PC-9 (cell line): ENCODE measurements at regions not wholly inside any gene's neighbourhood (a gene's known extent, or its start where the extent isn't known, plus 50 kb on each side); places are given as distances from the start of the nearest gene placed in this dataset.
"Not testable (repeated sequence)": the region's sequence is repeated elsewhere in the genome, so short reads cannot be mapped to it uniquely, and the experiment has no call there.

ENCODE experiments used
- BruUV-seq: library from RNA; stranded (reverse); fragments of 400-500 nt; replicated peaks from 2 replicates; lab custom pipeline; 2021; lab: Mats Ljungman, UMichigan
- CTCF ChIA-PET: fragments of 300-600 bp; sonication (Branson Sonifier 250); formaldehyde crosslinking; loops from one replicate; lab custom pipeline; 2022; ENCODE audit warnings: antibody characterized with exemption; lab: Charles Lee
- POLR2A ChIA-PET: fragments of 300-600 bp; sonication (Branson Sonifier 250); formaldehyde crosslinking; loops from one replicate; lab custom pipeline; 2022; ENCODE audit warnings: antibody characterized with exemption; ENCODE audit not compliant: unreplicated experiment; lab: Charles Lee
- DNase-seq, 2 experiments: peaks; one replicate each; pipeline versions ENCODE4 v3.0.0 to v3.0.0-alpha.2; 2015 to 2022; ENCODE audit warnings: mixed read lengths in 1 of 2
- H2AFZ ChIP-seq: fragments of 200-600 bp; sonication (generic); 2 replicates; pipeline ENCODE4 v1.8.1; 2017; ENCODE audit warnings: antibody characterized with exemption
- H3F3A ChIP-seq: fragments of 200-600 bp; sonication (generic); 2 replicates; pipeline ENCODE4 v1.8.1; 2017; ENCODE audit warnings: antibody characterized with exemption, mild to moderate bottlenecking, low read depth; ENCODE audit not compliant: insufficient read depth
- H3K27ac ChIP-seq: fragments of 200-600 bp; sonication (generic); 2 replicates; pipeline ENCODE4 v1.6.1; 2016; ENCODE audit warnings: mixed run types
- H3K27me3 ChIP-seq: fragments of 200-600 bp; sonication (generic); 2 replicates; pipeline ENCODE4 v1.6.1; 2016; ENCODE audit warnings: low read depth, mixed run types; ENCODE audit not compliant: insufficient read depth
- H3K36me3 ChIP-seq: fragments of 200-600 bp; sonication (generic); 2 replicates; pipeline ENCODE4 v1.6.1; 2016; ENCODE audit warnings: low read depth, mixed run types
- H3K4me1 ChIP-seq: fragments of 200-600 bp; sonication (generic); replicated peaks from 2 replicates; pipeline ENCODE4 v1.6.1; 2016; ENCODE audit warnings: mixed run types; ENCODE audit not compliant: insufficient read depth
- H3K4me2 ChIP-seq: fragments of 200-600 bp; sonication (generic); 2 replicates; pipeline ENCODE4 v1.6.1; 2017; ENCODE audit warnings: mixed run types
- H3K4me3 ChIP-seq: fragments of 200-600 bp; sonication (generic); 2 replicates; pipeline ENCODE4 v1.6.1; 2016; ENCODE audit warnings: mixed run types
- H3K79me2 ChIP-seq: fragments of 200-600 bp; sonication (generic); 2 replicates; pipeline ENCODE4 v1.6.1; 2017; ENCODE audit warnings: low read depth, mixed run types
- H3K9me2 ChIP-seq: fragments of 200-600 bp; sonication (generic); 2 replicates; pipeline ENCODE4 v1.8.1; 2017; ENCODE audit warnings: mild to moderate bottlenecking; ENCODE audit not compliant: insufficient read depth
- H3K9me3 ChIP-seq: fragments of 200-600 bp; sonication (generic); 2 replicates; pipeline ENCODE4 v1.8.1; 2016; ENCODE audit warnings: low read depth; ENCODE audit not compliant: insufficient read depth
- H4K20me1 ChIP-seq: fragments of 200-600 bp; sonication (generic); 2 replicates; pipeline ENCODE4 v1.8.1; 2017; ENCODE audit not compliant: insufficient read depth
- CTCF ChIP-seq: fragments of 200-600 bp; sonication (generic); conservative IDR thresholded peaks from 2 replicates; pipeline ENCODE4 v1.6.1; 2017; ENCODE audit warnings: mixed run types, antibody characterized with exemption, mild to moderate bottlenecking, moderate library complexity
- intact Hi-C: fragments of 100-400 bp; cut with micrococcal nuclease; formaldehyde crosslinking; loops from one replicate; pipeline ENCODE4 v1.10.0; 2022; ENCODE audit not compliant: unreplicated experiment

- H3K4me2 ChIP-seq, H3K79me2 ChIP-seq, H3K9me2 ChIP-seq, POLR2A ChIA-PET, H3K4me1 ChIP-seq, H3K4me3 ChIP-seq, BruUV-seq, intact Hi-C loops, CTCF ChIA-PET, H4K20me1 ChIP-seq, H2AFZ ChIP-seq, H3K36me3 ChIP-seq, H3F3A ChIP-seq, H3K27me3 ChIP-seq, H3K27ac ChIP-seq, H3K9me3 ChIP-seq: not testable (repeated sequence)
- TF ChIP-seq CTCF: peak; percentile 67
- DNase-seq: peak in 1 of 2 experiments; percentile 28
Observed at GRCh38 chr9:34760196-34761040, 50.5 kb upstream of the CCL21 start.
